BLaER1 treated with 17β-estradiol and CSF1 and Interleukin-3, amounts not matched to agents 10 nM and 100 nM (cell line): ENCODE measurements at regions not wholly inside any gene's neighbourhood (a gene's known extent, or its start where the extent isn't known, plus 50 kb on each side); places are given as distances from the start of the nearest gene placed in this dataset.

Experiments used
- H3K27ac ChIP-seq, 11 experiments: shearing (Covaris generic); formaldehyde crosslinking; 2 replicates each; pipeline ENCODE4 v1.8.1; 2022
- H3K27me3 ChIP-seq, 11 experiments: shearing (Covaris generic); formaldehyde crosslinking; 2 replicates each; pipeline ENCODE4 v1.8.1; 2022
- H3K36me3 ChIP-seq, 11 experiments: shearing (Covaris generic); formaldehyde crosslinking; 2 replicates each; pipeline ENCODE4 v1.8.1; 2022
- H3K4me1 ChIP-seq, 10 experiments: shearing (Covaris generic); formaldehyde crosslinking; 2 replicates each; pipeline ENCODE4 v1.8.1; 2022
- H3K4me2 ChIP-seq, 11 experiments: shearing (Covaris generic); formaldehyde crosslinking; 2 replicates each; pipeline ENCODE4 v1.8.1; 2022
- H3K4me3 ChIP-seq, 10 experiments: shearing (Covaris generic); formaldehyde crosslinking; 2 replicates each; pipeline ENCODE4 v1.8.1; 2022
- H3K9ac ChIP-seq, 11 experiments: shearing (Covaris generic); formaldehyde crosslinking; 2 replicates each; pipeline ENCODE4 v1.8.1; 2022
- H3K9me3 ChIP-seq, 11 experiments: shearing (Covaris generic); formaldehyde crosslinking; replicated peaks in 1 of 11; 2 replicates each; pipeline ENCODE4 v1.8.1; 2022
- H4K20me1 ChIP-seq, 11 experiments: shearing (Covaris generic); formaldehyde crosslinking; 2 replicates each; pipeline ENCODE4 v1.8.1; 2022
- Cebpa-rat ChIP-seq, 11 experiments: shearing (Covaris generic); IDR thresholded peaks; 2 replicates each; pipeline ENCODE4 v1.8.1; 2022

- Histone ChIP-seq H3K4me2 (no peak overlapping the region), H3K36me3 (no peaks in the 10 kb centered on the region), H3K4me3 (no peak overlapping the region), H3K9me3 (no peaks in the 10 kb centered on the region), H4K20me1 (no peaks in the 10 kb centered on the region), H3K27ac (no peak overlapping the region), H3K4me1 (peaks cover 9 to 21% (median 17%) of the 10 kb centered on the region in 10 experiments), H3K9ac (no peak overlapping the region), H3K27me3 (no peaks in the 10 kb centered on the region)
- TF ChIP-seq Cebpa-rat (IDR thresholded peaks at IDR 0.05), result no peak
Measured at GRCh38 chr10:4699950-4700730, 125.9 kb upstream of the AKR1E2 start.

GRCh38 chr10:4698075-4698474 is 127.9 kb upstream of the AKR1E2 start:
- Histone ChIP-seq H3K27ac (no peak overlapping the region), H3K4me2 (no peak overlapping the region), H3K9me3 (no peaks in the 10 kb centered on the region), H4K20me1 (no peaks in the 10 kb centered on the region), H3K27me3 (no peaks in the 10 kb centered on the region), H3K9ac (no peak overlapping the region), H3K36me3 (no peaks in the 10 kb centered on the region), H3K4me3 (no peak overlapping the region), H3K4me1 (peaks cover 0 to under 1% (median 0%) of the 10 kb centered on the region in 10 experiments; a peak in 2 of 20 replicates)
- no peak for TF ChIP-seq Cebpa-rat (IDR thresholded peaks at IDR 0.05)

GRCh38 chr10:4696186-4696585 is 129.8 kb upstream of the AKR1E2 start:
- H3K36me3 ChIP-seq, result no peaks in the 10 kb centered on the region
- H3K9me3 ChIP-seq, result no peaks in the 10 kb centered on the region
- no peaks in the 10 kb centered on the region for H3K27me3 ChIP-seq
- no peak overlapping the region for H3K27ac ChIP-seq
- H3K4me3 ChIP-seq, result no peak overlapping the region
- TF ChIP-seq Cebpa-rat (IDR thresholded peaks at IDR 0.05), result no peak
- no peaks in the 10 kb centered on the region for H4K20me1 ChIP-seq
- H3K9ac ChIP-seq, result no peak overlapping the region
- H3K4me2 ChIP-seq, result no peak overlapping the region
- H3K4me1 ChIP-seq, result no peaks in the 10 kb centered on the region

GRCh38 chr10:4693967-4694366 is 132.0 kb upstream of the AKR1E2 start:
- H3K36me3 ChIP-seq, result no peaks in the 10 kb centered on the region
- TF ChIP-seq Cebpa-rat (IDR thresholded peaks at IDR 0.05), result no peak

GRCh38 chr10:4692206-4692605 is 133.8 kb upstream of the AKR1E2 start:
- Histone ChIP-seq H4K20me1 (no peaks in the 10 kb centered on the region), H3K27me3 (no peaks in the 10 kb centered on the region), H3K4me3 (no peak overlapping the region), H3K4me1 (peaks cover 0 to 13% (median 0%) of the 10 kb centered on the region in 10 experiments; a peak in 4 of 20 replicates), H3K4me2 (no peak overlapping the region), H3K27ac (no peak overlapping the region), H3K9me3 (no peaks in the 10 kb centered on the region), H3K36me3 (no peaks in the 10 kb centered on the region), H3K9ac (no peak overlapping the region)
- no peak for TF ChIP-seq Cebpa-rat (IDR thresholded peaks at IDR 0.05)

More at GRCh38 chr10:4693967-4694366, 132.0 kb upstream of the AKR1E2 start:
- H3K27me3 ChIP-seq, result no peaks in the 10 kb centered on the region
- H3K4me3 ChIP-seq, result no peak overlapping the region
- peaks cover 0 to 2% (median 0%) of the 10 kb centered on the region in 10 experiments; a peak in 4 of 20 replicates for H3K4me1 ChIP-seq
- no peaks in the 10 kb centered on the region for H4K20me1 ChIP-seq
- no peaks in the 10 kb centered on the region for H3K9me3 ChIP-seq
- H3K9ac ChIP-seq, result no peak overlapping the region
- no peak overlapping the region for H3K27ac ChIP-seq
- H3K4me2 ChIP-seq, result no peak overlapping the region

- Histone ChIP-seq H3K27me3 (no peaks in the 10 kb centered on the region), H3K9ac (no peak overlapping the region), H3K4me1 (peaks cover 0 to 13% (median 0%) of the 10 kb centered on the region in 10 experiments; a peak in 4 of 20 replicates), H3K4me3 (no peak overlapping the region), H3K36me3 (no peaks in the 10 kb centered on the region), H4K20me1 (no peaks in the 10 kb centered on the region), H3K4me2 (no peak overlapping the region), H3K9me3 (no peaks in the 10 kb centered on the region), H3K27ac (no peak overlapping the region)
- TF ChIP-seq Cebpa-rat (IDR thresholded peaks at IDR 0.05), result no peak
Measured at GRCh38 chr10:4691776-4692175, 134.2 kb upstream of the AKR1E2 start.

- Histone ChIP-seq H4K20me1 (no peaks in the 10 kb centered on the region), H3K4me3 (no peak overlapping the region), H3K9ac (no peak overlapping the region), H3K4me1 (peaks cover 0 to 13% (median 0%) of the 10 kb centered on the region in 10 experiments; a peak in 4 of 20 replicates), H3K4me2 (no peak overlapping the region), H3K9me3 (no peaks in the 10 kb centered on the region), H3K36me3 (no peaks in the 10 kb centered on the region), H3K27me3 (no peaks in the 10 kb centered on the region), H3K27ac (no peak overlapping the region)
- no peak for TF ChIP-seq Cebpa-rat (IDR thresholded peaks at IDR 0.05)
Measured at GRCh38 chr10:4691301-4691700, 134.7 kb upstream of the AKR1E2 start.

GRCh38 chr10:4688601-4689000 is 137.4 kb upstream of the AKR1E2 start:
- H3K27me3 ChIP-seq, result no peaks in the 10 kb centered on the region
- H3K4me2 ChIP-seq, result peak overlapping the region in 3 of 11 experiments; percentile 18 to 70 (median 48); a peak in 5 of 22 replicates
- TF ChIP-seq Cebpa-rat (IDR thresholded peaks at IDR 0.05), result no peak
- H4K20me1 ChIP-seq, result no peaks in the 10 kb centered on the region
- H3K27ac ChIP-seq, result peak overlapping the region in 1 of 11 experiments; percentile 7; a peak in 1 of 22 replicates
- H3K4me1 ChIP-seq, result peaks cover 0 to 13% (median 0%) of the 10 kb centered on the region in 10 experiments; a peak in 4 of 20 replicates
- H3K4me3 ChIP-seq, result no peak overlapping the region
- no peaks in the 10 kb centered on the region for H3K36me3 ChIP-seq
- no peaks in the 10 kb centered on the region for H3K9me3 ChIP-seq
- no peak overlapping the region; a peak in 1 of 22 replicates for H3K9ac ChIP-seq

- Histone ChIP-seq H3K27me3 (no peaks in the 10 kb centered on the region), H3K9me3 (no peaks in the 10 kb centered on the region), H3K4me1 (peaks cover 0 to 13% (median 0%) of the 10 kb centered on the region in 10 experiments; a peak in 4 of 20 replicates), H3K9ac (no peak overlapping the region), H3K27ac (no peak overlapping the region), H3K36me3 (no peaks in the 10 kb centered on the region), H4K20me1 (no peaks in the 10 kb centered on the region), H3K4me2 (peak overlapping the region in 2 of 11 experiments; percentile 48 to 70; a peak in 3 of 22 replicates), H3K4me3 (no peak overlapping the region)
- no peak for TF ChIP-seq Cebpa-rat (IDR thresholded peaks at IDR 0.05)
Measured at GRCh38 chr10:4688168-4688567, 137.8 kb upstream of the AKR1E2 start.

- no peak for TF ChIP-seq Cebpa-rat (IDR thresholded peaks at IDR 0.05)
- H3K9ac ChIP-seq, result no peak overlapping the region
- H3K27ac ChIP-seq, result no peak overlapping the region
- H3K4me2 ChIP-seq, result no peak overlapping the region
- H4K20me1 ChIP-seq, result no peaks in the 10 kb centered on the region
- H3K9me3 ChIP-seq, result no peaks in the 10 kb centered on the region
- H3K4me3 ChIP-seq, result no peak overlapping the region
- H3K36me3 ChIP-seq, result no peaks in the 10 kb centered on the region
- peaks cover 0 to 13% (median 0%) of the 10 kb centered on the region in 10 experiments; a peak in 4 of 20 replicates for H3K4me1 ChIP-seq
- no peaks in the 10 kb centered on the region for H3K27me3 ChIP-seq
Measured at GRCh38 chr10:4687397-4687796, 138.6 kb upstream of the AKR1E2 start.
